GM12873 (cell line): ENCODE measurements at regions not wholly inside any gene's neighbourhood (a gene's known extent, or its start where the extent isn't known, plus 50 kb on each side); places are given as distances from the start of the nearest gene placed in this dataset.

Source experiments
- TF ChIP-seq, protein P1 (sequence below): IDR thresholded peaks from 2 replicates; pipeline ENCODE4 v1.5.1; 2012; ENCODE audit warnings: low read depth, mild to moderate bottlenecking, moderate library complexity, low read length, control low read depth; ENCODE audit not compliant: insufficient read depth; ENCODE audit errors: missing control alignments

DNA sequence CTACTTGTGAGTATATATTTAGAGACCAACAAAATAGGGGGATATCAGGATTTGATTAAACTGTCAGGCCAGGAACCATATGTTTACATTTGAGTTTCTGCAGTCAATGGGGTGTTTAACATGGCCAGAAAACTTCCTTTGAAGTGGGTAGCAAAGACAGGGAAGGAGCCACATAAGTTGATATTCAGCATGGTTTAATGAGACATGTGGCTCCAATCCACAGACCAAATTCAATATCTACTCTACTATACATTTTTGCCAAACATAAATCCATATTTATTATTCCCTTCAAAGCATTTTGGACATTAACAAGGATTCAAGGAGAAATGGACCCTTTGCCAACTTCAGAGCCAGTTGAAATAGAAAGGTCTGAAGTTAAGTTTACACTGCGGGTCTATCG, 99.8 kb downstream of the TAF11L14 start:
- TF ChIP-seq, protein P1, sequence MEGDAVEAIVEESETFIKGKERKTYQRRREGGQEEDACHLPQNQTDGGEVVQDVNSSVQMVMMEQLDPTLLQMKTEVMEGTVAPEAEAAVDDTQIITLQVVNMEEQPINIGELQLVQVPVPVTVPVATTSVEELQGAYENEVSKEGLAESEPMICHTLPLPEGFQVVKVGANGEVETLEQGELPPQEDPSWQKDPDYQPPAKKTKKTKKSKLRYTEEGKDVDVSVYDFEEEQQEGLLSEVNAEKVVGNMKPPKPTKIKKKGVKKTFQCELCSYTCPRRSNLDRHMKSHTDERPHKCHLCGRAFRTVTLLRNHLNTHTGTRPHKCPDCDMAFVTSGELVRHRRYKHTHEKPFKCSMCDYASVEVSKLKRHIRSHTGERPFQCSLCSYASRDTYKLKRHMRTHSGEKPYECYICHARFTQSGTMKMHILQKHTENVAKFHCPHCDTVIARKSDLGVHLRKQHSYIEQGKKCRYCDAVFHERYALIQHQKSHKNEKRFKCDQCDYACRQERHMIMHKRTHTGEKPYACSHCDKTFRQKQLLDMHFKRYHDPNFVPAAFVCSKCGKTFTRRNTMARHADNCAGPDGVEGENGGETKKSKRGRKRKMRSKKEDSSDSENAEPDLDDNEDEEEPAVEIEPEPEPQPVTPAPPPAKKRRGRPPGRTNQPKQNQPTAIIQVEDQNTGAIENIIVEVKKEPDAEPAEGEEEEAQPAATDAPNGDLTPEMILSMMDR, result no peak

DNA sequence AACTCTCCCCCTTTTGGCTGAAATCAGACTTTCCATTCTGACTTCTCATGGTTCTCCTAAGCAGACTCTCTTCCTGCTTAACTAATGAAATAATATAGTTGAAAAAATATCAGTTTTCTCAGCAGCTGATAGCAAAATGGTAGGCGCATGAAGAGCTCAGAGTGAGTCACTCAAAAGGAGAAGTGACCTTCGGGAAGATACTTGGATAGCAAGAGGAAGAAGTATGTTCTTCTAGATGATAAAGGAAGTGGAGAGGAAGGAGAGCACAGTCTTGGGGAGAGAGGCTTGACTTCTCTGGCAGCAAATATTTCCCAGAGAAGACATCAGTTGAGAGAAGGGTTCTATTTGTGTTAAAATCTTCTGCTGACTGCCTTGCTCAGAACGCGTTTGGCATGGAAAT, 101.5 kb downstream of the TAF11L14 start:
- TF ChIP-seq, protein P1, result no peak

DNA sequence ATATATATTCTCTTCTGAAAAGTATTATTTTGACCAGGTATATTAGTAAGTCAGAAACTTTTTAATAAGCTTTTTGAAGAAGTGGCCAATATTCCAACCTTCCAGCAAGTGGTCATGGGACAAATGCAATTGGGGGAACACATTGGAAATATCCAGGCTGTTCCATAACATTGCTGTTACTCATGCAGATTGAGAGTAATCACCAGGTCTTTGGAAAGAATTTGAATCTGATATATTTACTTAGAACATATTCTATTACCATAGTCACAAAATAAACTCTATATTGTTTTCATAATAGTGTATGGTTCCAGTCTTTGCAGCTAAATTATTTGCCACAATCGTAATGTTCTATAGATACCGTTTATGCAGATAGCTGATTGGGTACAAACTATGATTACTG, 102.8 kb downstream of the TAF11L14 start:
- TF ChIP-seq, protein P1, result no peak

DNA sequence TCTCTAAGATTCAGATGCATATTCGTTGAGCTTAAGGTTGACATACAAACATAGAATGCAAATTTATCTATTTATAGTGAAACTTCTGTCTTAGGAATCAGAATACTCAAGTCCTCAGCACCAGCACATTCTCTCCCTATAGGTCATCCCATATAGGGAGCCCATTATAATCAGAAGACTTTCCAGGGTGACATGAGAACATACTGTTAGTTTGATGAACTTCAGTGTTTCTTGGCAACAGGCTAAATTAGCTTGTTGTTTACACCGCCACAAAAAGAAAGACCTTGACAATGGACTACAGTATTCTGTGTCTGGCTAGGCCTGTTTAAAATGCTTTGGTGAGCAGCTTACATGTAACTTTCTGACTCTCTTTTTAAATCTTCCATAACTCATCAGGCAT, 104.2 kb downstream of the TAF11L14 start:
- TF ChIP-seq, protein P1, result no peak

DNA sequence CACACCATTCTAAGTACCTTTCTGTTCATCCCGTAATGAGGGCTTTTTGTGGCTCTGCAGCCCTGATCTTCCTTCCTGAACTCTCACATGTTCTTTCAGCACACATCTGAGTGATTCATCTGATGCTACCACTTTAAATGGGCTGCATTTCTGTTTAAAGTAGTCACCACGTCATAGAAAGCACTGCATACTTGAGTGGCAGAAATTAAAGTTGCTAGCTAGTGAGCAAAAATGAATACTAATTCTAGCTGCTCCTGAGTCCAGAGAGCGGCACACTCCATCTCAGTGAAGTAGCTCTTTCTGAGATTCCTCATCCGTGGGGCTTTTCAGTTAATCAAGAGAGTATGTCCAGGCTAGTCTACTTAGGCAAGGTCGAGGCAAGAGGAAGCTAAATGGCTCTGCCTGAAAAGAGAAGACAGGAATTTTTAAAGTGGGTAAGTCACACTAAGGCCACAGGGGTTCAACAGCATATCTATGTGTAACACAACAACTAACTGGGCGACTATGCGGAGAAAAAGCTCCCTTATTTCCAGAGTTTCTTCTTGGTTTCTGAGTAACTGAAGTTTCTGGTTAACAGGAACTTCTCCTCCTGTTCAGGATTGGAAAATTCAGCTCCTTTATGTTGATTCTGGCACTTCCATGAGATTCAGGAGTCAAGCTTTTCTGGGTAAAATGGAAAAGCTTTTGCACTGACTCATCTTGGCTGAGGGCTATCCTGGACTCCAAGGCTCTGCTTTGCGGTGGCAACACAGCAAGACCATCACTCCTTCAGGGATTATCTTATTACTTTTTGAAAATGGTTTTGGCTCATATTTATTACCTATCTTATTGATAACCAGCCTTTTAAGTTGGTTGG, 109.5 kb downstream of the TAF11L14 start:
- TF ChIP-seq, protein P1, result no peak

DNA sequence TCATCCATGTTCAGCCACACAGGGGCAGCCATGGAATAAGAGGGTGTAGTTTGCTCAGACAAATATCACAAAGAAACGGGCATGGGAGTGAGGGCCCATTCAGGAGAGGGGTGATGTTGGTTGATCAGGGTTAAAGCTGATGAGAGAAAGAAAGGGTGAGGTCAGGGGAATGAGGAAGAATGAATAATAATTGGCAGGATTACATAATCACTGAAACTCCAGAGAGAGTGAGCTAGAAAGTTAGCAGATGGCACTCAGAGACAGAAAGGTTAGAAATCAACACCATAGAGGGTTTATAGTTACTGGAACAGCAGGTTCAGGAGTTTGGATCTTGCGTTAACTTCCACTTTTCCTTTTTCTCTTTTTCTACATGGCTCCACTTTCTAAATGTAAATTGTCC, 113.9 kb downstream of the TAF11L14 start:
- TF ChIP-seq, protein P1, result no peak

DNA sequence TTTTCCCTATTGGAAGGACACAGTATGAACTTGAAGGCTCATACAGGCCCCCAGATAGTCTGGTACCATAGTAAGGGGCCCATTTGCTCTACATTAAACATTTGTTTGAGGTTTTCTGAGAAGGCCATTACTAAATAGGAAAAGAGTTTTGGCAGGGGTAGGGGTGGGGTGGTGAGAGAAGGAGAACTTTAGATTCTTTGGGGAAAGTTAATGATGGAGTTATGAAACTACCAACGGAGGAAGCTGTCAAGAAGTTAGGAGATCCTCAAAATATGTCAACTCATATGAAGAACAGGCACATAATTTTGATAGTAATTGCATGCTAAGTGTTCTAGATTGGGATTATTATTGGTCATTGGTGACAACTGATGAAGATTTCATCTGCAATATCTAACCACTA, 114.7 kb downstream of the TAF11L14 start:
- TF ChIP-seq, protein P1, result no peak
